ENCODE measurements at regions not wholly inside any gene's neighbourhood (a gene's known extent, or its start where the extent isn't known, plus 50 kb on each side); places are given as distances from the start of the nearest gene placed in this dataset.
"Not testable (repeated sequence)": the region's sequence is repeated elsewhere in the genome, so short reads cannot be mapped to it uniquely, and the experiment has no call there.

DNA sequence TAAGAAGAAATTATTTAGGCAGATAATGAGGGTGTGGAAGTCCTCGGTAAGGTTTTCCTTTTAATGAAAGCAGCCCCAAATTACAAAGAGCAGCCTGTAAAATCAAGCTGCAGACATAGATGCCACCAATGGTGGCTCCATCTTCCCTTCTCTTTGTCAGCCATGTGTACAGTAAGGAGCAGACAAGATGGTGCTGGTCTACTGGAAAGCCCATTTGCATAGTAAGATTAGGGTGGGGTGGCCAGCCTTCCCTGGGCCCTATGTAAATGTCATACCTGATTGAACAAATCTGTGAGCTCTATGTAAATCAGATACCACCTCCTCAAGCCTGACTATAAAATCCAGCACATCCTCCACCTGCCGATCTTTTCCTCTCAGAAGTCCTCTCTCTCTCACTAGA, 154.4 kb upstream of the SERTAD2 start:
- H3K36me3 ChIP-seq (ENCODE audit: control insufficient read depth, insufficient read depth, low read length) = no peaks in the 10 kb centered on the region
- no peak overlapping the region for H3K27ac ChIP-seq
- H3K4me1 ChIP-seq = no peaks in the 10 kb centered on the region
- no peak overlapping the region for H3K4me3 ChIP-seq (ENCODE audit: low read depth, low read length)
- H3K9me3 ChIP-seq (ENCODE audit: control insufficient read depth, low read length) = no peaks in the 10 kb centered on the region
- no peaks in the 10 kb centered on the region for H3K79me2 ChIP-seq
- H3K27me3 ChIP-seq (ENCODE audit: control insufficient read depth, insufficient read depth, low read length) = no peaks in the 10 kb centered on the region
- TF ChIP-seq, protein P1, sequence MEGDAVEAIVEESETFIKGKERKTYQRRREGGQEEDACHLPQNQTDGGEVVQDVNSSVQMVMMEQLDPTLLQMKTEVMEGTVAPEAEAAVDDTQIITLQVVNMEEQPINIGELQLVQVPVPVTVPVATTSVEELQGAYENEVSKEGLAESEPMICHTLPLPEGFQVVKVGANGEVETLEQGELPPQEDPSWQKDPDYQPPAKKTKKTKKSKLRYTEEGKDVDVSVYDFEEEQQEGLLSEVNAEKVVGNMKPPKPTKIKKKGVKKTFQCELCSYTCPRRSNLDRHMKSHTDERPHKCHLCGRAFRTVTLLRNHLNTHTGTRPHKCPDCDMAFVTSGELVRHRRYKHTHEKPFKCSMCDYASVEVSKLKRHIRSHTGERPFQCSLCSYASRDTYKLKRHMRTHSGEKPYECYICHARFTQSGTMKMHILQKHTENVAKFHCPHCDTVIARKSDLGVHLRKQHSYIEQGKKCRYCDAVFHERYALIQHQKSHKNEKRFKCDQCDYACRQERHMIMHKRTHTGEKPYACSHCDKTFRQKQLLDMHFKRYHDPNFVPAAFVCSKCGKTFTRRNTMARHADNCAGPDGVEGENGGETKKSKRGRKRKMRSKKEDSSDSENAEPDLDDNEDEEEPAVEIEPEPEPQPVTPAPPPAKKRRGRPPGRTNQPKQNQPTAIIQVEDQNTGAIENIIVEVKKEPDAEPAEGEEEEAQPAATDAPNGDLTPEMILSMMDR (IDR thresholded peaks at IDR 0.05) = no peak
- no peak overlapping the region for H2AFZ ChIP-seq
- H3K9ac ChIP-seq = no peak overlapping the region
- no peak overlapping the region for H3K4me2 ChIP-seq (ENCODE audit: low read length)

DNA sequence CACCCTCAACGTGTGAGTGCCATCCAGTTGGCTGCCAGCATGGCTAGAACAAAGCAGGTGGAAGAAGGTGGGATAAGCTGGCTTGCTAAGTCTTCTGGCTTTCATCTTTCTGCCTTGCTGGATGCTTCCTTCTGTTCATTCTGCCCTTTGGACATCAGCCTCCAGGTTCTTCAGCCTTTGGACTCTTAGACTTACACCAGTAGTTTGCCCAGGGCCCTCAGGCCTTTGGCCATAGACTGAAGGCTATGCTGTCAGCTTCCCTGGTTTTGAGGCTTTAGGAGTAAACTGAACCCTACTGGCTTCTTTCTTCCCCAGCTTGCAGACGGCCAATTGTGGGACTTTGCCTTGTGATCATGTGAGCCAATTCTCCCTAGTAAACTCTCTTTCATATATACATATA, 155.0 kb upstream of the SERTAD2 start:
- Histone ChIP-seq H3K27ac (no peak overlapping the region), H3K79me2 (no peaks in the 10 kb centered on the region), H3K9me3 (ENCODE audit: control insufficient read depth, low read length) (no peaks in the 10 kb centered on the region), H3K4me2 (ENCODE audit: low read length) (no peak overlapping the region), H3K36me3 (ENCODE audit: control insufficient read depth, insufficient read depth, low read length) (no peaks in the 10 kb centered on the region), H3K9ac (no peak overlapping the region), H2AFZ (no peak overlapping the region), H3K4me3 (ENCODE audit: low read depth, low read length) (no peak overlapping the region), H3K27me3 (ENCODE audit: control insufficient read depth, insufficient read depth, low read length) (no peaks in the 10 kb centered on the region), H3K4me1 (no peaks in the 10 kb centered on the region)
- TF ChIP-seq, protein P1 (IDR thresholded peaks at IDR 0.05) = no peak

DNA sequence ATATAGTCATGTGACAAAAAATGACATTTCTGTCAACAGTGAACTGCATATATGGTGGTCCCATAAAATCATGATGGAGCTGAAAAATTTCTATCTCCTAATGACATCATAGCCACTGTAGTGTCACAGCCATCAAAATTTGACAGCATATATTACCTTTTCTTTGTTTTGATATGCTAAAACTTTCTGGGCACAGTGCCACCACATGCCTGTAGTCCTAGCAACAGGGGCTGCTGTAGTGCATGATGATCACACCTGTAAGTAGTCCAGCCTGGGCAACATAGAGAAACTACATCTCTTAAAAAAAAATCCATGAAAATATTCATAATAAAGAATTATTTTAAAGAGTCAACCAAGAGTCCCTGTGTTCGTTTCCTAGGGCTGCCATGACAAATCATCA, 155.5 kb upstream of the SERTAD2 start:
- H3K27me3 ChIP-seq (ENCODE audit: control insufficient read depth, insufficient read depth, low read length) = no peaks in the 10 kb centered on the region
- H3K9ac ChIP-seq = no peak overlapping the region
- no peaks in the 10 kb centered on the region for H3K79me2 ChIP-seq
- H2AFZ ChIP-seq = no peak overlapping the region
- no peak overlapping the region for H3K4me3 ChIP-seq (ENCODE audit: low read depth, low read length)
- no peaks in the 10 kb centered on the region for H3K36me3 ChIP-seq (ENCODE audit: control insufficient read depth, insufficient read depth, low read length)
- H3K27ac ChIP-seq = no peak overlapping the region
- H3K9me3 ChIP-seq (ENCODE audit: control insufficient read depth, low read length) = no peaks in the 10 kb centered on the region
- H3K4me1 ChIP-seq = no peaks in the 10 kb centered on the region
- no peak overlapping the region for H3K4me2 ChIP-seq (ENCODE audit: low read length)
- TF ChIP-seq, protein P1 (IDR thresholded peaks at IDR 0.05) = no peak

DNA sequence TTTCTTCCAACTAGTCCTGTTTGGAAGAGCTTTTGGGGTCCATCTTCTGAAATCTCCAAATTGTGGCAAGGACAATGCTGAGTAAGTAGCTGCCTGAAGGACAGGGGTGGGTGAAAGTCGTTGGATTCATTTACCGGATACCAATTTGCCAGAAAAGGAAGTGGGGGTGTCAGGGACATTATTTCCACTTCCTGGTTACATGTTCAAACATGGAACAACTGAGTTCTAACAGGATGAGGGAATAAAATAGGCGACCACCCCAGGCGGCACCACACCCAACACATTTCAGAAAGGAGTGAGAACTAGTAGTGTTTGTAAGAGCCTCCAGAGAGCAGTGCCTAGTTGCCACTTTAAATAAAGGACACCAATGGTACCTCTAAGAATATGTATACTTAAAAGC, 158.6 kb upstream of the SERTAD2 start:
- Histone ChIP-seq H3K79me2 (no peaks in the 10 kb centered on the region), H3K4me3 (ENCODE audit: low read depth, low read length) (no peak overlapping the region), H3K9ac (no peak overlapping the region), H3K4me2 (ENCODE audit: low read length) (no peak overlapping the region), H3K27me3 (ENCODE audit: control insufficient read depth, insufficient read depth, low read length) (no peaks in the 10 kb centered on the region), H3K36me3 (ENCODE audit: control insufficient read depth, insufficient read depth, low read length) (no peaks in the 10 kb centered on the region), H3K4me1 (no peaks in the 10 kb centered on the region), H3K9me3 (ENCODE audit: control insufficient read depth, low read length) (no peaks in the 10 kb centered on the region), H2AFZ (no peak overlapping the region), H3K27ac (no peak overlapping the region)
- TF ChIP-seq, protein P1 (IDR thresholded peaks at IDR 0.05) = no peak

DNA sequence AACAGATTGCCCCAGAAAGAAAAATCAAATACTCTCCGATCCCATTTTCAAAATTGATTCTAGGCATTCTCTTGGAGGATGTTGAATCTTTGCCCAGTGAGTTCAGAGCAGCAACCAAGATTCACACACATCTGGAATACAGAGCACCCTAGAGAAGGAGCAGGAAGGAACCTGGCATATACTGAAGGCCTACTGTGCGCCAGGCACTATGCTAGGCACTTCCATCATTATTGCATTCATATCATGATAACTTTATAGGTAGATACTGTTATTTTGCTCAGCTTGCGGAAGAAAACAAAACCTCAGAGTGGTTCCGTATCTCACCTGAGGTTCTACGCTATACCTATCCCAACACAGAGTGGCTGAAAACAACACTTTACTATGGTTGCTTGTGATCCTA, 160.3 kb upstream of the SERTAD2 start:
- no peak overlapping the region for H3K27ac ChIP-seq
- no peaks in the 10 kb centered on the region for H3K27me3 ChIP-seq (ENCODE audit: control insufficient read depth, insufficient read depth, low read length)
- no peak overlapping the region for H3K4me2 ChIP-seq (ENCODE audit: low read length)
- H3K9ac ChIP-seq = no peak overlapping the region
- H2AFZ ChIP-seq = no peak overlapping the region
- H3K4me1 ChIP-seq = no peaks in the 10 kb centered on the region
- no peaks in the 10 kb centered on the region for H3K36me3 ChIP-seq (ENCODE audit: control insufficient read depth, insufficient read depth, low read length)
- no peaks in the 10 kb centered on the region for H3K9me3 ChIP-seq (ENCODE audit: control insufficient read depth, low read length)
- no peak overlapping the region for H3K4me3 ChIP-seq (ENCODE audit: low read depth, low read length)
- TF ChIP-seq, protein P1 (IDR thresholded peaks at IDR 0.05) = no peak
- no peaks in the 10 kb centered on the region for H3K79me2 ChIP-seq

DNA sequence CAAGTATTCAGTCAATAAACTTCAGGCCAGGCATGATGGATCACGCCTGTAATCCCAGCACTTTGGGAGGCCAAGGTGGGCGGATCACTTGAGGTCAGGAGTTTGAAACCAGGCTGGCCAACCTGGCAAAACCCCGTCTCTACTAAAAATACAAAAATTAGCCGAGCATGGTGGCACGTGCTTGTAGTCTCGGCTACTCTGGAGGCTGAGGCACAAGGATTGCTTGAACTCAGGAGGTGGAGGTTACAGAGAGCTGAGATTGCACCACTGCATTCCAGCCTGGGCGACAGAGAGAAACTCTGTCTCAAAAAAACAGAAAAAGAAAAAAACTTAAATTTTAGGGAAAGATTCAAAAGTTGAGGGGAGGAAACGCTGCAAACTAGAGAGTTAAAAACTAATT, 162.8 kb upstream of the SERTAD2 start:
- not testable (repeated sequence) for H2AFZ ChIP-seq

More for the DNA sequence above, 162.8 kb upstream of the SERTAD2 start:
- not testable (repeated sequence) for H3K4me2 ChIP-seq (ENCODE audit: low read length); H3K36me3 ChIP-seq (ENCODE audit: control insufficient read depth, insufficient read depth, low read length); H3K4me3 ChIP-seq (ENCODE audit: low read depth, low read length); H3K9me3 ChIP-seq (ENCODE audit: control insufficient read depth, low read length); H3K4me1 ChIP-seq; H3K79me2 ChIP-seq; H3K27ac ChIP-seq; H3K27me3 ChIP-seq (ENCODE audit: control insufficient read depth, insufficient read depth, low read length); H3K9ac ChIP-seq
